Testis (tissue), 2 donors: ENCODE measurements at regions not wholly inside any gene's neighbourhood (a gene's known extent, or its start where the extent isn't known, plus 50 kb on each side); places are given as distances from the start of the nearest gene placed in this dataset.
"Not testable (repeated sequence)": the region's sequence is repeated elsewhere in the genome, so short reads cannot be mapped to it uniquely, and the experiment has no call there.

ENCODE experiments used
- DNase-seq: peaks from one replicate; pipeline ENCODE4 v3.0.0-alpha.2; 2019
- H3K27ac ChIP-seq, 2 donors: fragments of 200-600 bp; sonication (generic); one replicate each; pipeline ENCODE4 v1.5.1; 2019
- H3K27me3 ChIP-seq: fragments of 200-600 bp; sonication (generic); one replicate; pipeline ENCODE4 v1.5.1; 2019
- H3K36me3 ChIP-seq: fragments of 200-600 bp; sonication (generic); one replicate; pipeline ENCODE4 v1.5.1; 2017; ENCODE audit warnings: low read depth; ENCODE audit errors: missing control alignments
- H3K4me1 ChIP-seq: fragments of 200-600 bp; sonication (generic); one replicate; pipeline ENCODE4 v1.5.1; 2019
- H3K4me3 ChIP-seq, 2 donors: fragments of 200-600 bp; sonication (generic); one replicate each; pipeline ENCODE4 v1.5.1; 2017 to 2019
- H3K9me3 ChIP-seq: fragments of 200-600 bp; sonication (generic); one replicate; pipeline ENCODE4 v1.5.1; 2017
- POLR2A ChIP-seq: fragments of 450-650 bp; IDR thresholded peaks from one replicate; pipeline ENCODE4 v1.6.1; 2017; ENCODE audit warnings: antibody characterized with exemption, mild to moderate bottlenecking, moderate library complexity
- WGBS, 2 donors: methylation state at CpG; one replicate each; pipeline ENCODE4 v1.1.5; 2018; 5-methylcytosine and 5-hydroxymethylcytosine counted together
- intact Hi-C: fragments of 100-400 bp; cut with DNase I; formaldehyde crosslinking; loops from one replicate; pipeline ENCODE4 v1.15.1; 2023; ENCODE audit warnings: low total_unique reads
- TF ChIP-seq, protein P1 (sequence below), 3 experiments: fragments of 450-650 bp in 2 of 3; fragments of 200-600 bp in 1 of 3; sonication (generic) in 1 of 3; IDR thresholded peaks; one replicate each; pipeline ENCODE4 v1.5.1; 2016 to 2019; ENCODE audit warnings: antibody characterized with exemption in 3 of 3, mild to moderate bottlenecking in 2 of 3, moderate library complexity in 1 of 3

DNA sequence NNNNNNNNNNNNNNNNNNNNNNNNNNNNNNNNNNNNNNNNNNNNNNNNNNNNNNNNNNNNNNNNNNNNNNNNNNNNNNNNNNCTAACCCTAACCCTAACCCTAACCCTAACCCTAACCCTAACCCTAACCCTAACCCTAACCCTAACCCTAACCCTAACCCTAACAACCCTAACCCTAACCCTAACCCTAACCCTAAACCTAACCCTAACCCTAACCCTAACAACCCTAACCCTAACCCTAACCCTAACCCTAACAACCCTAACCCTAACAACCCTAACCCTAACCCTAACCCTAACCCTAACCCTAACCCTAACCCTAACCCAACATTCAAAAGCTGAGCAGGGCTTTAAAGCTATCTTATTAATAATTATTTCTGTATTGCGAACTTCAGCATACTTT lies 182.5 kb upstream of the FAM20C start:
- H3K4me3 ChIP-seq, H3K9me3 ChIP-seq, intact Hi-C loops, DNase-seq, H3K27ac ChIP-seq, H3K27me3 ChIP-seq, H3K4me1 ChIP-seq, H3K36me3 ChIP-seq: not testable (repeated sequence)
- no CpG with 5 or more reads among the region's 1 CpG for WGBS, 2 donors

DNA sequence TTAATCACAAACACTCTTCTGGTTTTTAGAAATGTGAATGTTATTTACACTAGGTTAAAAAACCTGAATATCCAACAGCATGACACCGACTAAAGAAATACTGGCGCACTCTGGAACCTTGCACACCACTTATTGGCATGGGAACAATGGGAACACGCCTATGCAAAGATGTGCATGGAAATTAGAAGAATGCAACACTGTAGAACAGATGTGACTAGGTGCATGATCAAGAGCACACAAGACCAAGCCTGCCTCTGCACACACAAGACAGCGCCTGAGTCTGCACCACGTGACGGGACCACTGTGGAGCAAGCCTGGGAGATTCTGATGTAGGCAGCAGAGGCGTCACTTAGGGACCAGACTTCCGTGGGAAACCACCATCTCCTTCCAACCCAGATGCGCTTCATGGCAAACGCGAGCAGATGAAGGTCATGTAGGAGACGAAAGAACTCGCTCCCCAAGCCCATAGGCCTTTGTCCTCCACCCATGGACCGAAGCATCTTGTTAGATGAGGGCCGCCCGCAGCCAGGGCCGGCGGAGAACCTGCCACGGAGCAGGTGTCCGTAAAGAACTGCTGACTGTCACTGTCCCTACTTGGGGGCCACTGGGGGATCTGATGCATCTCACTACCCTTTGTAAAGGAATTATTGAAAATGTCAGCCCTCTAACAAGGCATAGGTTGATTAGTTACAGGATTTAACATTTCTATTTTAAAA lies 159.6 kb upstream of the FAM20C start:
- H3K4me3 ChIP-seq, intact Hi-C loops, H3K9me3 ChIP-seq, DNase-seq, H3K27me3 ChIP-seq, H3K36me3 ChIP-seq, H3K4me1 ChIP-seq, H3K27ac ChIP-seq: not testable (repeated sequence)
- WGBS, 2 donors = 100% methylated on average over 5 of the region's 20 CpGs; no CpG with 5 or more reads in 1 of the 2 donors

DNA sequence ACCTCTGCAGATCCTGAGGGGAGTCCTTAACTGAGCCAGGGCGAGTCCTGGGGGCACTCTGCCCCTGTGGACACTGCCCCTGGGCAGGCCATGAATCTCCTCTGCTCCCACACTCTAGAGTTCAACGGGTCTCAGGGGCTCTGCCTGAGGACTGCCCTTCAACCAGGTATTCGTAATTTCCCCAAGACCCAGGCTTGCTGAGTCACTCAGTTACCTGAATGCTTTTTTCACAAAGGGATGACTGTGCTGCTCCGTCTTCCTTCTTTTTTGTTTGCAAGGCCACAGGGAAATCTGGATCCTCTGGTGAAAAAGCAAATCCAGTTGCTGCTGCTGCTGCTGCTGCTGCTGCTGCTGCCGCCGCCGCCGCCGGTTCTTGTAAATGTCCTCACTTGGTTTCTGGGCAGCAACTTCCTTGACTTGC lies 157.2 kb upstream of the FAM20C start:
- H3K4me1 ChIP-seq, intact Hi-C loops, H3K4me3 ChIP-seq, H3K36me3 ChIP-seq, H3K9me3 ChIP-seq, H3K27ac ChIP-seq, H3K27me3 ChIP-seq, DNase-seq: not testable (repeated sequence)
- WGBS, 2 donors = 81 to 93% methylated on average over 4 to 9 of the region's 9 CpGs

DNA sequence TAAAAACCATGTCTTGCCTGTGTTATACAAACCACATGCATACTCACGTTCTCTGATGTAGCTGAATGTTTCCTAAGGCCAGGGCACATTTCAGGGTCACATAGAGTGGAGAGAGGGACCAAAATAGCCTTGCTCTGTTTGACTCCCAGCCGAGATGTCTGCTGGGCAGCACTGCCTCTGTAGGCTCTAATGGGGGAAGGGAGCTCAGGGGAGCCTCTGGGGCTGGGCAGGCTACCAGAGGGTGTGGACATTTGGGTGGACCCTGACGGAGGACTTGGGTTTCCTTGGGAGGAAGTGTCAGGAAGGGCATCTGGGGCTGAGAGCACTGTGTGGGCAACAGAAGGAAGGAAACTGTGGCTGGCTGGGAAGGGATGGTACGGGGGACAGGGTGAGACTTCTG lies 155.8 kb upstream of the FAM20C start:
- H3K9me3 ChIP-seq, H3K4me1 ChIP-seq, H3K27me3 ChIP-seq, intact Hi-C loops, H3K27ac ChIP-seq, DNase-seq, H3K36me3 ChIP-seq, H3K4me3 ChIP-seq: not testable (repeated sequence)
- no CpG with 5 or more reads among the region's 4 CpGs for WGBS, 2 donors

DNA sequence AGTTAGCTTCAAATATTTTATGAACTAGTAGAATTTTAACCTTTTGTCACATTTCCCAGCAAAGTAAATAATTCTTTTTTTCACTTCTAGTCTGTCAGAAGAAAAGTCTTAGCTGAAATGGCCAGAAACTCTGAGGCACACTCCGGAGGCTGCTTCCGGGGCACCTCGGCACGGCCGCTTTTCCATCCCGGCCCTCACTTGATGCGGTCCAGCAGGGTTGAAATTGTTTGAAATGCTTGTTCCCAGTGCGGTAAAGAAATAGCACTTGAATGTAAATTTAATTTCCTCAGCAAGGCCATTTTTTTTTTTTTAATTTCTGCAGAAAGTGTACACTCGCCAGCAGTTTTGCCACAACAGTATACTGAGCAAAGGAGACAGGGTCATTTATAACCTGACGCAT lies 154.7 kb upstream of the FAM20C start:
- H3K36me3 ChIP-seq, H3K4me1 ChIP-seq, H3K27ac ChIP-seq, H3K27me3 ChIP-seq, intact Hi-C loops, H3K9me3 ChIP-seq, DNase-seq, H3K4me3 ChIP-seq: not testable (repeated sequence)
- 85 to 87% methylated on average over 10 of the region's 10 CpGs for WGBS, 2 donors

DNA sequence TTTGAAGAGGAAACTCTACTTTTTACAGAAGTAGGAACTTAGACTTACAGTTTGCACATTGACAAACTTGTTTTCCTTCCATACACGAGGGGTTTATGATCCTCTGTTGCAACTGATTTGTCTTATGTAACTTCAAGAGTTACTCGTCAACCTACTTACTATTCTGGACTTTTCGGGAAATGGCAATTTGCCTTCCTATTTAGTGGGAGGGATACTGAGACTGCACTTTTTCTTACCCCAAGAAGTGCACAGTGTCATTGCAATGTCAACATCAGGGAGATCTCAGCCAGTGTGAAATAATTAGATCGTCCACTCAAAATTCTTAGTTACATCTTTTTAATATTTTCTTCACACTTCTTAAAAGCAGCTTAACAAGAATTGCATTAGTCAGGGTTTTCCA lies 153.9 kb upstream of the FAM20C start:
- H3K4me1 ChIP-seq, H3K9me3 ChIP-seq, H3K27me3 ChIP-seq, DNase-seq, H3K27ac ChIP-seq, H3K4me3 ChIP-seq, intact Hi-C loops, H3K36me3 ChIP-seq: not testable (repeated sequence)
- no CpG with 5 or more reads among the region's 4 CpGs for WGBS, 2 donors

DNA sequence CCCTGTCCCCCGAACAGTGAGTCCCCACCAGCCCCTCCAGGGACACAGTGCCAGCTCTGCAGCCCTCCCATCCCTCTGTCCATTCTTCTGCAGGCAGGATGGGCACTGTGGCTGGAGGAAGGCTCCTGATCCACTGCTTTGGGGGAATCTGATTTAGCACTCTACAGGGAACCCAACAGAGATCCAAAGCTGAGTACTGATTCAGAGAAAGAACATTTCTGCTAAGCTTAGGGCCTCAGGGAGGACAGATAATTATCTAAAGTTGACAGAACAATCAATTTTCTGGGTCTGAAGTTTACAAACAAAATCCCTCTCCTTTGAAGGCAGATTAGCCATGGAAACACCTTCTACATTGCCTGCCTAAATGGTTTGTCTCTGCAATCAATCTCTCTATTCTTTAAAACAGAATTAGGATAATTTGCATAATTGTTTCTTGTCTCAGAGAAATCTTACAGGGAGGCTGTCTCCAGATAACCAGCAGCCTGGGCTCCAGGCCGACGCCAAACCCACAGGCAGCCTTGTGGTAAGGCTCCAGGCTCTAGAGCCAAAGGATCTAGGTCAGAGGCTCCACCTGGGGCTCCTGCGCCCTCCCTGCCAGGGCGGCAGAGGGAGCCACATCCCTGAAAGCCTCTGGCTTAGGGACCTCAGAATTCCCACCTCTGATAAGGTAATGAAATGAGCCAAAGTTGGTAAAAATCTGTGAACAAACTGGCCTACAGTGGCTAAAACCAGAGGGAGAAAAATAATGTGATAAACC lies 152.2 kb upstream of the FAM20C start:
- intact Hi-C loops, H3K4me1 ChIP-seq, H3K36me3 ChIP-seq, H3K9me3 ChIP-seq, H3K4me3 ChIP-seq, H3K27ac ChIP-seq, H3K27me3 ChIP-seq: not testable (repeated sequence)
- DNase-seq = peak; percentile 9
- WGBS, 2 donors = 43 to 65% methylated on average over 4 of the region's 5 CpGs

DNA sequence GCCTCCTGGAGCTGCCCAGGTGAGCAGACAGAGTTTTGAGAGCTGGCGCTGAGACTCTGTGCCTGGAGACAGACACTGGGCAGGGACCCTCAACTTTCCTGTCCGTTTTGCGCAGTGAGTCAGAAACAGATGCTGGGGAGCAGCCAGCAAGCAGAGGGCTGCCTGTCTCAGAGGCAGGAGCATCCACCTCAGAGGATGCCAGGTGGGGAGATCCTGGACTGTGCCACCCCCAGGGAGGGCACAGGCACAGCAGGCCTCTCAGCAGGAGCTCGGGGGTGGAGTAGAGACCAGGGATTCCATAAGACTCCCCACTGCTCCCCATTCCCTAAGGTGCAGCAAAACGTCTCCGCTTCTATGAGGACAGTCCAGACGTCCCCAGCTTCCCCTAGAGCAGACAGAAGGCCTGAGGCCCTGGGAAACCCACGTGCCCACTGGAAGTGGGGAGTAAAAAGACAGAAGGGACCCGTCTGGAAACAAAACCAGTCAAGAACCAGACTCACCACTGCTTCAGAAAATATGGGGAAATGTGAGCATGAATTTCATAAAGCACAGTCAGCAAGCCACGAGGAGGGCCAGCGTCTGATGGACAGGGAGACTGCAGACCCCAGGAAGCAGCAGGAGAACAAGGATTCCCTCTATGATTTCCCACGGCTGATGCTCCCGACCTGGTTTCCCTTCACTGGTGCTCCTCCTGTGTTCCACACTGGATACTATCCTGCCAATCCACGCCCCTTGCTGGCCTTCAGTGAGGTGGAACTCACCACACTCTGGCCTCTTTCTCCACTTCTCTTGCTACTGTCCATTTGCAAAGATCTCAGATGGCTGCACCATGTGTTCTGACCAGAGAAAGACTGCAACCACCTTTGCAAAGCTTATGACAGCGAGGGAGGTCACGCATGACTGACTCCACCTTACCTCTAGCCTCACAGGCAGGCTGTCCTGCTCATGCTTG lies 151.3 kb upstream of the FAM20C start:
- 91 to 92% methylated on average over 12 to 16 of the region's 16 CpGs for WGBS, 2 donors
- TF ChIP-seq, protein P1, sequence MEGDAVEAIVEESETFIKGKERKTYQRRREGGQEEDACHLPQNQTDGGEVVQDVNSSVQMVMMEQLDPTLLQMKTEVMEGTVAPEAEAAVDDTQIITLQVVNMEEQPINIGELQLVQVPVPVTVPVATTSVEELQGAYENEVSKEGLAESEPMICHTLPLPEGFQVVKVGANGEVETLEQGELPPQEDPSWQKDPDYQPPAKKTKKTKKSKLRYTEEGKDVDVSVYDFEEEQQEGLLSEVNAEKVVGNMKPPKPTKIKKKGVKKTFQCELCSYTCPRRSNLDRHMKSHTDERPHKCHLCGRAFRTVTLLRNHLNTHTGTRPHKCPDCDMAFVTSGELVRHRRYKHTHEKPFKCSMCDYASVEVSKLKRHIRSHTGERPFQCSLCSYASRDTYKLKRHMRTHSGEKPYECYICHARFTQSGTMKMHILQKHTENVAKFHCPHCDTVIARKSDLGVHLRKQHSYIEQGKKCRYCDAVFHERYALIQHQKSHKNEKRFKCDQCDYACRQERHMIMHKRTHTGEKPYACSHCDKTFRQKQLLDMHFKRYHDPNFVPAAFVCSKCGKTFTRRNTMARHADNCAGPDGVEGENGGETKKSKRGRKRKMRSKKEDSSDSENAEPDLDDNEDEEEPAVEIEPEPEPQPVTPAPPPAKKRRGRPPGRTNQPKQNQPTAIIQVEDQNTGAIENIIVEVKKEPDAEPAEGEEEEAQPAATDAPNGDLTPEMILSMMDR (IDR thresholded peaks at IDR 0.05) = no peak
- TF ChIP-seq POLR2A = no peak
- Histone ChIP-seq H3K4me1 (no peaks in the 10 kb centered on the region), H3K27ac (no peak overlapping the region), H3K9me3 (no peaks in the 10 kb centered on the region), H3K4me3 (no peak overlapping the region), H3K27me3 (no peaks in the 10 kb centered on the region), H3K36me3 (no peaks in the 10 kb centered on the region)
- intact Hi-C loops = no loop called here
- DNase-seq = peak; percentile 2
